RWPE2 (cell line): ENCODE measurements at regions not wholly inside any gene's neighbourhood (a gene's known extent, or its start where the extent isn't known, plus 50 kb on each side); places are given as distances from the start of the nearest gene placed in this dataset.

Source experiments
- ATAC-seq: fragments of 200-7000 bp; cut with Tn5 transposase; 3 replicates; pipeline ENCODE4 v1.9.1; 2021; ENCODE audit warnings: low read depth
- DNase-seq: peaks from one replicate; pipeline ENCODE4 v3.0.0-alpha.2; 2020; ENCODE audit warnings: low spot score
- H3K27ac ChIP-seq: fragments of 450-650 bp; 2 replicates; pipeline ENCODE4 v1.5.1; 2017; ENCODE audit warnings: mild to moderate bottlenecking; ENCODE audit not compliant: poor library complexity, severe bottlenecking
- H3K27me3 ChIP-seq: fragments of 250-450 bp; sonication (Bioruptor Pico); 2 replicates; pipeline ENCODE4 v1.5.1; 2021; ENCODE audit warnings: mild to moderate bottlenecking, moderate library complexity; ENCODE audit not compliant: insufficient read depth, poor library complexity, severe bottlenecking
- H3K36me3 ChIP-seq: fragments of 250-450 bp; sonication (Bioruptor Pico); 2 replicates; pipeline ENCODE4 v1.5.1; 2020; ENCODE audit warnings: low read depth, mild to moderate bottlenecking, moderate library complexity
- H3K4me1 ChIP-seq: fragments of 250-450 bp; sonication (Bioruptor Pico); 2 replicates; pipeline ENCODE4 v1.5.1; 2021; ENCODE audit warnings: mild to moderate bottlenecking, moderate library complexity; ENCODE audit not compliant: insufficient read depth, poor library complexity, severe bottlenecking
- H3K4me3 ChIP-seq: fragments of 250-450 bp; sonication (Bioruptor Pico); 2 replicates; pipeline ENCODE4 v1.5.1; 2021; ENCODE audit warnings: mild to moderate bottlenecking, moderate library complexity; ENCODE audit not compliant: severe bottlenecking
- H3K9me3 ChIP-seq: fragments of 250-450 bp; sonication (Bioruptor Pico); 2 replicates; pipeline ENCODE4 v1.5.1; 2021; ENCODE audit warnings: mild to moderate bottlenecking, moderate library complexity; ENCODE audit not compliant: severe bottlenecking
- CTCF ChIP-seq: fragments of 450-650 bp; IDR thresholded peaks from one replicate; pipeline ENCODE4 v1.5.1; 2017; ENCODE audit warnings: mild to moderate bottlenecking, moderate library complexity; ENCODE audit not compliant: poor library complexity, severe bottlenecking

GRCh38 chr5:23451156-23451555 lies 56.3 kb upstream of the PRDM9 start:
- no peak for DNase-seq
- Histone ChIP-seq H3K4me3 (no peak overlapping the region), H3K27me3 (no peaks in the 10 kb centered on the region), H3K27ac (peak overlapping the region; percentile 5), H3K4me1 (peaks cover 18% of the 10 kb centered on the region), H3K9me3 (no peaks in the 10 kb centered on the region), H3K36me3 (no peaks in the 10 kb centered on the region)
- TF ChIP-seq CTCF = no peak
- ATAC-seq = peak; percentile 96

DNA sequence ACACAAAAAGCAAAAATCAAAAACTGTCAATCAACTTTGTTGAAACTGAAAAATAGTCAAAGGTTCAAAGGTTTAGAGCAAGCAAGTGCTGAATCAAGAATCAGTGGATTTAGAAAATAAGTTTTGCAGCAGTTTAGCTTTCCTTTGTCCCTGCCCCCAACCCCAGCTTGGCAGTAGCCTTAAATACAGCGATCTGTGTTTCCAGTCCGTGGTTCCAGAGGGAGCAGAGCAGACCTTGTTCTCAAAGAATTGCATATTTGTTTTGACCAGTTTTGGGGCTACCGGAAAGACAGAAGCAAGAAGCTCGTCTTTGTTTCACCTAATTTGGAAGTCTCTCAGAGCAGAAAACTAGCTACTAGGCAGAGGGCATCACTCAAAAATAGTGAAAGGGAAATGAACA lies 57.2 kb upstream of the PRDM9 start:
- Histone ChIP-seq H3K36me3 (no peaks in the 10 kb centered on the region), H3K27me3 (no peaks in the 10 kb centered on the region), H3K4me3 (no peak overlapping the region), H3K9me3 (no peaks in the 10 kb centered on the region), H3K27ac (no peak overlapping the region), H3K4me1 (peaks cover 28% of the 10 kb centered on the region)
- no peak for DNase-seq
- TF ChIP-seq CTCF = no peak
- no peak for ATAC-seq

- ATAC-seq (no peak), DNase-seq (no peak)
- H3K27ac ChIP-seq = no peak overlapping the region
- no peak overlapping the region for H3K4me3 ChIP-seq
- H3K9me3 ChIP-seq = no peaks in the 10 kb centered on the region
- H3K27me3 ChIP-seq = no peaks in the 10 kb centered on the region
- no peaks in the 10 kb centered on the region for H3K36me3 ChIP-seq
- no peak for TF ChIP-seq CTCF
- H3K4me1 ChIP-seq = peaks cover 30% of the 10 kb centered on the region
Measured at GRCh38 chr5:23448627-23449026, 58.8 kb upstream of the PRDM9 start.

- peak overlapping the region; percentile 66 for H3K27ac ChIP-seq
- DNase-seq (no peak), ATAC-seq (peak; percentile 37)
- no peak overlapping the region for H3K4me3 ChIP-seq
- no peaks in the 10 kb centered on the region for H3K36me3 ChIP-seq
- no peaks in the 10 kb centered on the region for H3K27me3 ChIP-seq
- H3K9me3 ChIP-seq = no peaks in the 10 kb centered on the region
- H3K4me1 ChIP-seq = peaks cover 29% of the 10 kb centered on the region
- TF ChIP-seq CTCF = no peak
Measured at GRCh38 chr5:23446424-23446823, 61.0 kb upstream of the PRDM9 start.

DNA sequence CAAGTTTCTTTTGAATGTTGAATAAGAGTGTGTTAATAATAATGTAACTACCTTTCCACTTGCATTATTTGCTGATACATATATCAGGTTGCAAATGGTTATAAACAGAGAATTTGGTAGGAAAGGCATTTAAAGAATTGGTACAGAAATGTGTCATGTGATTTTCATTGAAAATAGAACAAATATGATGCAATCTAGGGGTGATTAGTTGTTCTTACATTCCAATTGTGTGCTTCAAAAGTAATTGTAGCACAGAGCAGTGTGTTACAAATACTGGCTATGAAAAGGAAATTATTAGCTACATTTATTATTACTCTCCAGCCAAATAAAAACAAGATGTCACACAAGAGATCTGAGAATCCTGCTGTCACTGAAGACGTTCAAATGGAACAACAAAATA lies 61.8 kb upstream of the PRDM9 start:
- Histone ChIP-seq H3K4me1 (peaks cover 20% of the 10 kb centered on the region), H3K4me3 (no peak overlapping the region), H3K9me3 (no peaks in the 10 kb centered on the region), H3K27me3 (no peaks in the 10 kb centered on the region), H3K27ac (peak overlapping the region; percentile 66), H3K36me3 (no peaks in the 10 kb centered on the region)
- TF ChIP-seq CTCF = no peak
- no peak for DNase-seq
- ATAC-seq = peak; percentile 82
